ENCODE measurements at regions not wholly inside any gene's neighbourhood (a gene's known extent, or its start where the extent isn't known, plus 50 kb on each side); places are given as distances from the start of the nearest gene placed in this dataset.

- DNase-seq, result no peak
Observed at GRCh38 chr13:48761256-48761655, 107.5 kb downstream of the CYSLTR2 start.

GRCh38 chr13:48769107-48769704 lies 115.5 kb downstream of the CYSLTR2 start:
- DNase-seq, result peak; percentile 91

- no peak for DNase-seq
Observed at GRCh38 chr13:48770372-48770771, 116.6 kb downstream of the CYSLTR2 start.

- DNase-seq, result no peak
Observed at GRCh38 chr13:48772908-48773307, 119.2 kb downstream of the CYSLTR2 start.

DNA sequence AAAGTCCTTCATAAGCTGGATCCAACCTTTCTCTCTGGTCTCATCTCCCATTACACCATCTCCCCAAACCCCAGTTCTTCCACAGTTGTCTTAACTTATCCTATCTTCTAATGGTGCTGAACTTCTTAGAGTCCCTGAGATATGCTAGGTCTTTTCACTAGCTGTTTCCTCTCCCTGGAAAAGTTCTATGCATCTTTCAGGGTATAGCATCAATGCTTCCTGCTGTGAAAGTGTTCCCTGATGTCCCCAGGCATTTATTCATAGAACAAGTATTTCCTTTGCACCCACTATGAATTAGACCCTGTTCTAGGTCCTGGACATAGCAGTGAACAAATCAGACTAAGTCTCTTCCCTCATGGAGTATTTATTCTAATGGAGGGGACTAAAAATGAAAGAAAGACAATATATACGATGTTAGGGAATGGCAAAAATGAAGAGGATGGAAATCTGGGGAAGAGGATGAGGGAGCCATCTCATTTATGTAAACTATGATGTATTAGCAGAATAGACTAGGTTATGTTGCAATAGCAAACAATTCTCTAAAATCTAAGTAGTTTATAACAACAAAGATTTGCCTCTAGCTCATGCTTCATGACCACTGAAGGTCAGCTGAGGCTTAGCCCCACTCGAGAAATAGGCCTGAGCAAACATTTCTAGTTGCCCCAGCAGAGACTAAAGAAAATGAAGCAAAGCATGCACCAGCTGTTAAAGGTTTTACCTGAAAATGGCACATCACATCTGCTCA lies 120.0 kb downstream of the CYSLTR2 start:
- no peak for DNase-seq

- DNase-seq, result no peak
Observed at GRCh38 chr13:48775285-48775684, 121.6 kb downstream of the CYSLTR2 start.

- DNase-seq, result no peak
Observed at GRCh38 chr13:48775804-48776203, 122.1 kb downstream of the CYSLTR2 start.

DNA sequence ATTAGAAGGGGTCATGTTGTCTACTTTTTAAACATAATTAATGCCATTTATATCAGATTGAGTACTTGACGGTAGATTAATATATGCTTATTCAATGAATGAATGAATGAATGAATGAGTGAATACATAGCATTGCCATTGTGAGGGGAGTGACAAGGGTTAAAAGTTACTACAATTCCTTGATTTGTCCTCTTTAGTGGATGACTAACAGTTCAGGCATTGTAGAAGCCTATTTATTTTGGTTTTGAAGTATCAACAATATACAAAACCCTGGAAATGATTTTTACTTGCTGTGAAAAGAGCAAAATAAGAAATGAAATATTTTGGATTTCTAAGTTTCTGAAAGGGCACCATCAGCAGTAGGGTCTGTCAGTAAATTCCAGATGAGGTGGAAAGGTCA lies 122.7 kb downstream of the CYSLTR2 start:
- no peak for DNase-seq

DNA sequence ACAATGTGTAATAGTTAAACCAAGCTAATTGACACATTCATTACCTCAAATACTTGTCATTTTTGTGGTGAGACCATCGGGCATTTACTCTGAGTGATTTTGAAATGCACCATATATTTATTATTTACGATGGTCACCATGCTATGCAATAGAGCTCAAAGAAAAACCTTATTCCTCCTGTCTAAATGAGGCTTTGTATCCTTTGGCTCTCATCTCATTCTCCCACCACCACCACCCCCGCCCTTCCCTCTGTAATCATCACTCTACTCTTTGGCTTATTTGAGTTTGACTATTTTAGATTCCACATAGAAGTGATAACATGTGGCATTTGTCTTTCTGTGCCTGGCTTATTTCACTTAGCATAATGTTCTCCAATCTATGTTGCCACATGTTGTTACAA lies 124.9 kb downstream of the CYSLTR2 start:
- no peak for DNase-seq

GRCh38 chr13:48780713-48781341 lies 127.1 kb downstream of the CYSLTR2 start:
- DNase-seq, result no peak

- no peak for DNase-seq
Observed at GRCh38 chr13:48782429-48782840, 128.7 kb downstream of the CYSLTR2 start.

DNA sequence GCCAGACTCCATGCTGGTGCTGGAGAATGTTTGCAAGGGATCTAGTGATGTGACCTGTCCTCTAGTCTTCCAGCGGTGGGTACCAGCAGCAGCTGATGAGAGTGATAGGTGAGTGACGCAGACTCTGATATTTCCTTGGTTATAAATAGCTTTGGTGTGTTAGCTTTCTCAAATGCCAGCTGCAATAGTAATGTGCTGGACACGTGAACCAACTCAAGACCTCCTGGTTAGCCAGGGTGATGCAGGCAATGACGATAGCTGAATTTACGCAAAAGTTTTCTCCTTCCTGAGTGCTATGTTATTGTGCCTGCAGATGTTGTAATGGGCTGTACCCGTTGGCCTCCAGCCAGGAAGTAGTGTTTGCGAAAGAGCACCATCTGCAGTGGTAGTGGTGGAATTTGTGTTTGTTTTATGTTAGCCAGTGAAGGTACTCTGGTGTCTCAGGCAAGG lies 129.5 kb downstream of the CYSLTR2 start:
- no peak for DNase-seq

DNA sequence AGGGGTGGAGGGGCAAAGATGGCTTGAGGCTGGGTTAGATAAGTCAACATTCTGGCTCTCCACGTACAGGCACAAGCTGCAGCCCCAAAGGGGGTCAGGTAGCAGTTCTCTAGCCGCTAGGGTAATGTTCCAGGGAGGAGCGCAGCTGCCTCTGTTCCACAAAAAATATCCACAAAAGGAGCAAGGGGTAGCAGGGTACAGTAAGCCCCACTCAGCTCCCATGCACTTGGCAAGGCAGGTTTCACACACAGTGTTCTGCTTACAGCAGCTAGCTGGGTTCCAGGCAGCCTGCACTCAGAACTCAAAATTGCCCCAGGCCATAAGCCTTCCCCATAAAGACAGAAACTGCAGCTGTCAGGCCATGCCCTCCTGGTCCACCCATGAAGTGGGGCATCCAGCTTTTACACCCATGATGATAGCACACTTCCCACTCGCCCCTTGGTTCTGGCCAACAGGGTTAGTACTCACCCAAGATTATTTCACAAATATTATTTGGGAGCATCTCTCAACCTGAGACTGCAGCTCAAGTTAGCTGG lies 130.0 kb downstream of the CYSLTR2 start:
- DNase-seq, result no peak

DNA sequence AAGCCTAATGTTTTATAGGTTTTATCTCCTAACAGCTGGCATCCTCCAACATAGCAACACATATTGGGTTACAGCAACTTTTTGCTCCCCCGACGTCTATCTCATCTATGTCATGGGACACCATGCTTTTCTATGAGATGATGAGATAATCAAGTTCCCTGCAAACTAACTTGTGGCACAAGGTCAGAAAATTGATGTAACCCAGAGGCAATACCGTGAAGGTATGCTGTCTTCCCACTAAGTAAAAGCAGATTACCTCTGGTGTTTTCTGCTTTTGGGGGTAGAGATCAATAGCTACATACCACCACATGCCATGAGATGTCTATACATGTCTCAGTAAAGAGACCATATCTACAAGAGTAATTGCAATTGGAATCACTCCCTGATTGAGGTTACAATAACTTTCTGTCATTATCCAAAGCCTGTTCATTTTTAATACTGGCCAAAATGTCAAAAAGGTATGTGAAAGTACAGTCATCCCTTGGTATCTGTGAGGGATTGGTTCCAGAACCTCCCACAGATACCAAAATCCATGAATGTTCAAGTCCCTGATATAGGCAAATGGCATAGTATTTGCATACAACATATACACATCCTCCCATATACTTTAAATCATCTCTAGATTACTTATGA lies 131.3 kb downstream of the CYSLTR2 start:
- no peak for DNase-seq

GRCh38 chr13:48790199-48790598 lies 136.5 kb downstream of the CYSLTR2 start:
- DNase-seq, result no peak

GRCh38 chr13:48790966-48791365 lies 137.2 kb downstream of the CYSLTR2 start:
- DNase-seq, result no peak

- no peak for DNase-seq
Observed at GRCh38 chr13:48797127-48797526, 143.4 kb downstream of the CYSLTR2 start.

GRCh38 chr13:48797761-48798160 lies 144.0 kb downstream of the CYSLTR2 start:
- no peak for DNase-seq

- DNase-seq, result no peak
Observed at GRCh38 chr13:48798180-48798579, 144.5 kb downstream of the CYSLTR2 start.

DNA sequence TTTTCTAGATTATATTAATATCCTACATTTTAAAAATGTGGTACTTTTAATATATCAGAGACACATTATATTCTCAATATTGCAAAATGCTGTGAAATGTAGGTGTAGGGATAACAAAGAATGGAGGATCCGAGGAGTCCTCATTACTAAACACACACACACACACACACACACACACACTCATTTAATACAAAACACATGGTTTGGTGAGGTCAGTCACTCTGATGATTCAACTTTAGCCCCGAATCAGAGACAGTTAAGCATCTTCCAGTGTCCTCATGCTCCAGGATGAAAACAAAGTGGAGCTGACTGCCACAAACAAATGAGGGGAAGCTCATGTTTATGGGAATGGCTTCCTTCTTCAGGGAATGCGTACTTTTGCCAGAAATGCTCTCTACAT lies 147.5 kb downstream of the CYSLTR2 start:
- no peak for DNase-seq

- DNase-seq, result no peak
Observed at GRCh38 chr13:48804821-48805601, 151.3 kb downstream of the CYSLTR2 start.

GRCh38 chr13:48806522-48806921 lies 152.8 kb downstream of the CYSLTR2 start:
- no peak for DNase-seq

GRCh38 chr13:48808683-48809082 lies 155.0 kb downstream of the CYSLTR2 start:
- no peak for DNase-seq

Measured in stimulated activated CD8-positive, alpha-beta memory T cell treated with anti-CD3 and anti-CD28 coated beads, Interleukin-4, amount 100 ng/mL, for 48 hours (primary cell).